Fibroblast of mammary gland (primary cell): ENCODE measurements at regions not wholly inside any gene's neighbourhood (a gene's known extent, or its start where the extent isn't known, plus 50 kb on each side); places are given as distances from the start of the nearest gene placed in this dataset.
A peak's percentile ranks its signal among the peaks of the same experiment; 100 is the strongest.

ENCODE experiments used
- DNase-seq: peaks from one replicate; pipeline ENCODE4 v3.0.0-alpha.2; 2010; ENCODE audit warnings: low read depth
- H3K4me3 ChIP-seq: 2 replicates; pipeline ENCODE4 v1.5.1; 2011; ENCODE audit warnings: low read depth, mild to moderate bottlenecking, low read length, moderate library complexity; ENCODE audit not compliant: control insufficient read depth
- CTCF ChIP-seq: conservative IDR thresholded peaks from 2 replicates; pipeline ENCODE4 v1.5.1; 2011; ENCODE audit warnings: low read depth, low read length, inconsistent platforms; ENCODE audit not compliant: control insufficient read depth, insufficient read depth

GRCh38 chr9:95653246-95653645, 136.5 kb upstream of the PTCH1 start:
- no peak overlapping the region for H3K4me3 ChIP-seq
- no peak for TF ChIP-seq CTCF

GRCh38 chr9:95650720-95651119, 133.9 kb upstream of the PTCH1 start:
- DNase-seq: no peak
- H3K4me3 ChIP-seq: no peak overlapping the region
- TF ChIP-seq CTCF: no peak

More at GRCh38 chr9:95653246-95653645, 136.5 kb upstream of the PTCH1 start:
- no peak for DNase-seq

DNA sequence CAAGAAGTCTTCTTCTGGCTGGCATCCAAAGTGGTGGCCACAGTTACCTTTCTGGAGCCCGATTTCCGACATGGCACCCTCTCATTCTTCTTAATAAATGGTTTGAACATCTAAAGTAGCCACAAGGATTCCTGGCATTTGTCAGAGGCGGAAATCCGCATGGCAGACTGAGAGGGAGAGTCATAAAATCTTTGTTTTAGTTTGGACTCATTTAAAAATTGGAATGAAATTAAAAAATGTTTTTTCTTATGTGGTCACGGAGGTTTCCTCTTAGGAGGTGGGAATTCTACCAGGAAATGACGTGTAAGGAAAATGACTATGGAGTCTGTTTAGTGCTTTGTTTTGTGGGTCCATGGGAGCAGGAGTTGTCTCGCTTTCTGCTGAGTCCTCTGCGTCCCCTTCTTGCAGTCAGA, 133.0 kb upstream of the PTCH1 start:
- DNase-seq: no peak
- H3K4me3 ChIP-seq: no peak overlapping the region
- TF ChIP-seq CTCF: no peak

DNA sequence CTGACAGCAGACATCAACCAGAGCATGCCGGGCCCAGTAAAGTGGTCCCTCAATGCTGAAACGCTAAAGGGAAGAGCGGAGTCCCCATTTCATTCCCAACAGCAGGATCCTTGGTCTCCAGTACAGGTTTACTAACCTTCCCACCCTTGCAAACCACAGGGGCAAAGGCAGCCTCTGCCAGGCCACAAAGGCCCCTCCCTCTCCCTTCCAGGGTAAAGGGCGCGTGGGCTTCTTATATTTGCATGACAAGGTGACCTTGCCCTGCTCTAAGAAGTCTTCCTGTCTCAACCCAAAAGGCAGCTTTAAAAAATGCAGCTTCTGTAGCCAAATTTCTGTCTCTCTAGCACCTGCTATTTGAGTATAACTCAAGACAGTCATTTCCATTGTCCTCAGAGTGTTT, 131.5 kb upstream of the PTCH1 start:
- no peak overlapping the region for H3K4me3 ChIP-seq
- DNase-seq: no peak
- TF ChIP-seq CTCF: no peak

GRCh38 chr9:95645992-95646391, 129.2 kb upstream of the PTCH1 start:
- H3K4me3 ChIP-seq: no peak overlapping the region
- peak; percentile 44 for DNase-seq
- no peak for TF ChIP-seq CTCF

DNA sequence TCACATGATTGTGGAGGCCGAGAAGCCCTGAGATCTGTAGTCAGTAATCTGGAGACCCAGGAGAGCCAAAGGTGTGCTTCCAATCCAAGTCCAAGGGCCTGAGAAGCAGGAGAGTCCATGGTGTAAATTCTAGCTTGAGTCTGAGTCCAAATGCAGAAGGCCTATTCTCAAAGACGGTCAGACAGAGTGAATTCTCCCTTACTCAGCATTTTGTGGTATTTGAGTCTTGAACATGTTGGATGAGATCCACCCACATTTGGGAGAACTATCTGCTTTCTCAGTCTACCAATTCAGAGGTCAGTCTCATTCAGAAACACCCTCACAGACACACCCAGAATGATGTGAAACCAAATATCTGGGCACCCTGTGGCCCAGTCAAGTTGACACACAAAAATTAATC, 128.8 kb upstream of the PTCH1 start:
- no peak for TF ChIP-seq CTCF
- H3K4me3 ChIP-seq: no peak overlapping the region
- DNase-seq: no peak

DNA sequence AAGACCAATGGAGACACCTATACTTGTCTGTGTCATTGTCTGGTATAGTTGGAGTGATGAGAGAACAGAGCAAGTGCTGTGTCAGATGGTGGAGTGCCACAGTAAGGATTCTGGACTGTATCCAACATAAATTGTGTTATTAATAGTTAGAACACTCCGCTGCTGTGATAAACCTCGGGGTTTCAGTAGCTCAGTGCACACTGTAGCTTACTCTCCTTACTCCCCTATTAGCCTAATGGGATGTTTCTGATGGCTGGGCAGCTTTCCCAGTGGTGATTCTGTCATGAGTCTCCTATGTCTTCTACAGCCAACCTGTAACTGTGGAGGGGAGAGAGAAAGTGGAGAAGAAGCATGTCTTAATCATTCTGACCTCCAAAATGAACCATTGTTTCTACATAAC, 127.6 kb upstream of the PTCH1 start:
- no peak overlapping the region for H3K4me3 ChIP-seq
- TF ChIP-seq CTCF: no peak
- DNase-seq: peak; percentile 64
